Brain pericyte (primary cell): ENCODE measurements at regions not wholly inside any gene's neighbourhood (a gene's known extent, or its start where the extent isn't known, plus 50 kb on each side); places are given as distances from the start of the nearest gene placed in this dataset.

Source experiments
- DNase-seq: peaks from one replicate; pipeline ENCODE4 v3.0.0-alpha.2; 2012; ENCODE audit warnings: low read depth, low spot score

- DNase-seq = no peak
Measured at GRCh38 chr11:42175203-42175602, 715.8 kb upstream of the LRRC4C start.

- DNase-seq = no peak
Measured at GRCh38 chr11:42179216-42179615, 719.8 kb upstream of the LRRC4C start.

- no peak for DNase-seq
Measured at GRCh38 chr11:42195289-42196013, 736.0 kb upstream of the LRRC4C start.

GRCh38 chr11:42200311-42200710, 740.9 kb upstream of the LRRC4C start:
- DNase-seq = no peak

- no peak for DNase-seq
Measured at GRCh38 chr11:42201603-42202148, 742.2 kb upstream of the LRRC4C start.

GRCh38 chr11:42205518-42205917, 746.1 kb upstream of the LRRC4C start:
- DNase-seq = no peak

- DNase-seq = no peak
Measured at GRCh38 chr11:42225664-42226063, 766.2 kb upstream of the LRRC4C start.

- no peak for DNase-seq
Measured at GRCh38 chr11:42232673-42233072, 773.2 kb upstream of the LRRC4C start.

GRCh38 chr11:42234451-42234951, 775.0 kb upstream of the LRRC4C start:
- DNase-seq = no peak

GRCh38 chr11:42237701-42238235, 778.3 kb upstream of the LRRC4C start:
- no peak for DNase-seq

GRCh38 chr11:42239188-42239587, 779.7 kb upstream of the LRRC4C start:
- DNase-seq = no peak

- DNase-seq = no peak
Measured at GRCh38 chr11:42243385-42243784, 783.9 kb upstream of the LRRC4C start.

GRCh38 chr11:42244376-42244775, 784.9 kb upstream of the LRRC4C start:
- DNase-seq = no peak

GRCh38 chr11:42249401-42249800, 789.9 kb upstream of the LRRC4C start:
- no peak for DNase-seq

- no peak for DNase-seq
Measured at GRCh38 chr11:42249956-42250355, 790.5 kb upstream of the LRRC4C start.

- no peak for DNase-seq
Measured at GRCh38 chr11:42251984-42252383, 792.5 kb upstream of the LRRC4C start.

- DNase-seq = no peak
Measured at GRCh38 chr11:42253156-42253555, 793.7 kb upstream of the LRRC4C start.

- no peak for DNase-seq
Measured at GRCh38 chr11:42255906-42256305, 796.5 kb upstream of the LRRC4C start.

GRCh38 chr11:42257534-42257933, 798.1 kb upstream of the LRRC4C start:
- no peak for DNase-seq

GRCh38 chr11:42265072-42265471, 805.6 kb upstream of the LRRC4C start:
- no peak for DNase-seq

GRCh38 chr11:42271306-42271705, 811.9 kb upstream of the LRRC4C start:
- no peak for DNase-seq

GRCh38 chr11:42273977-42274376, 814.5 kb upstream of the LRRC4C start:
- no peak for DNase-seq

- no peak for DNase-seq
Measured at GRCh38 chr11:42296910-42297309, 837.5 kb upstream of the LRRC4C start.
